ENCODE measurements at regions not wholly inside any gene's neighbourhood (a gene's known extent, or its start where the extent isn't known, plus 50 kb on each side); places are given as distances from the start of the nearest gene placed in this dataset.

- DNase-seq (ENCODE audit: extremely low spot score) = peak; percentile 52
- H3K27ac ChIP-seq (ENCODE audit: low read depth) = no peak overlapping the region
- no peak overlapping the region for H3K4me3 ChIP-seq (ENCODE audit: low read depth, low read length)
- no peaks in the 10 kb centered on the region for H3K4me1 ChIP-seq (ENCODE audit: insufficient read depth)
- no peaks in the 10 kb centered on the region for H3K36me3 ChIP-seq (ENCODE audit: insufficient read depth)
- 27% methylated on average over 4 of the region's 4 CpGs for WGBS
Measured at GRCh38 chr18:65423776-65424175, 327.0 kb upstream of the CDH7 start.

GRCh38 chr18:65422544-65423136 is 328.2 kb upstream of the CDH7 start:
- Histone ChIP-seq H3K4me3 (ENCODE audit: low read depth, low read length) (no peak overlapping the region), H3K36me3 (ENCODE audit: insufficient read depth) (no peaks in the 10 kb centered on the region), H3K27ac (ENCODE audit: low read depth) (no peak overlapping the region), H3K4me1 (ENCODE audit: insufficient read depth) (no peaks in the 10 kb centered on the region)
- no peak for DNase-seq (ENCODE audit: extremely low spot score)
- 43% methylated on average over 2 of the region's 2 CpGs for WGBS

GRCh38 chr18:65415098-65415497 is 335.7 kb upstream of the CDH7 start:
- Histone ChIP-seq H3K36me3 (ENCODE audit: insufficient read depth) (no peaks in the 10 kb centered on the region), H3K27ac (ENCODE audit: low read depth) (no peak overlapping the region), H3K4me1 (ENCODE audit: insufficient read depth) (no peaks in the 10 kb centered on the region), H3K4me3 (ENCODE audit: low read depth, low read length) (no peak overlapping the region)
- no peak for DNase-seq (ENCODE audit: extremely low spot score)

GRCh38 chr18:65414501-65414900 is 336.3 kb upstream of the CDH7 start:
- Histone ChIP-seq H3K4me1 (ENCODE audit: insufficient read depth) (no peaks in the 10 kb centered on the region), H3K36me3 (ENCODE audit: insufficient read depth) (no peaks in the 10 kb centered on the region), H3K4me3 (ENCODE audit: low read depth, low read length) (no peak overlapping the region), H3K27ac (ENCODE audit: low read depth) (no peak overlapping the region)
- 74% methylated on average over 1 of the region's 1 CpG for WGBS
- no peak for DNase-seq (ENCODE audit: extremely low spot score)

GRCh38 chr18:65411061-65411460 is 339.8 kb upstream of the CDH7 start:
- DNase-seq (ENCODE audit: extremely low spot score) = no peak
- 80% methylated on average over 1 of the region's 1 CpG for WGBS
- H3K4me1 ChIP-seq (ENCODE audit: insufficient read depth) = no peaks in the 10 kb centered on the region

GRCh38 chr18:65409261-65409660 is 341.6 kb upstream of the CDH7 start:
- Histone ChIP-seq H3K4me3 (ENCODE audit: low read depth, low read length) (no peak overlapping the region), H3K36me3 (ENCODE audit: insufficient read depth) (no peaks in the 10 kb centered on the region), H3K27ac (ENCODE audit: low read depth) (no peak overlapping the region), H3K4me1 (ENCODE audit: insufficient read depth) (no peaks in the 10 kb centered on the region)
- no peak for DNase-seq (ENCODE audit: extremely low spot score)
- 73% methylated on average over 3 of the region's 3 CpGs for WGBS

More at GRCh38 chr18:65411061-65411460, 339.8 kb upstream of the CDH7 start:
- no peaks in the 10 kb centered on the region for H3K36me3 ChIP-seq (ENCODE audit: insufficient read depth)
- no peak overlapping the region for H3K4me3 ChIP-seq (ENCODE audit: low read depth, low read length)
- no peak overlapping the region for H3K27ac ChIP-seq (ENCODE audit: low read depth)

- Histone ChIP-seq H3K36me3 (ENCODE audit: insufficient read depth) (no peaks in the 10 kb centered on the region), H3K4me1 (ENCODE audit: insufficient read depth) (no peaks in the 10 kb centered on the region)
- no peak for DNase-seq (ENCODE audit: extremely low spot score)
Measured at GRCh38 chr18:65403534-65403933, 347.3 kb upstream of the CDH7 start.

GRCh38 chr18:65399091-65399490 is 351.7 kb upstream of the CDH7 start:
- 60% methylated on average over 1 of the region's 1 CpG for WGBS
- no peak overlapping the region for H3K4me3 ChIP-seq (ENCODE audit: low read depth, low read length)
- no peak for DNase-seq (ENCODE audit: extremely low spot score)
- H3K36me3 ChIP-seq (ENCODE audit: insufficient read depth) = no peaks in the 10 kb centered on the region
- no peaks in the 10 kb centered on the region for H3K4me1 ChIP-seq (ENCODE audit: insufficient read depth)
- H3K27ac ChIP-seq (ENCODE audit: low read depth) = no peak overlapping the region

More at GRCh38 chr18:65403534-65403933, 347.3 kb upstream of the CDH7 start:
- no peak overlapping the region for H3K27ac ChIP-seq (ENCODE audit: low read depth)
- H3K4me3 ChIP-seq (ENCODE audit: low read depth, low read length) = no peak overlapping the region

- H3K4me1 ChIP-seq (ENCODE audit: insufficient read depth) = no peaks in the 10 kb centered on the region
- no peak overlapping the region for H3K4me3 ChIP-seq (ENCODE audit: low read depth, low read length)
- no peaks in the 10 kb centered on the region for H3K36me3 ChIP-seq (ENCODE audit: insufficient read depth)
- DNase-seq (ENCODE audit: extremely low spot score) = no peak
- WGBS = 50% methylated on average over 4 of the region's 4 CpGs
- H3K27ac ChIP-seq (ENCODE audit: low read depth) = no peak overlapping the region
Measured at GRCh38 chr18:65398347-65399075, 352.3 kb upstream of the CDH7 start.

GRCh38 chr18:65380986-65381385 is 369.8 kb upstream of the CDH7 start:
- no peak for DNase-seq (ENCODE audit: extremely low spot score)
- Histone ChIP-seq H3K4me1 (ENCODE audit: insufficient read depth) (no peaks in the 10 kb centered on the region), H3K36me3 (ENCODE audit: insufficient read depth) (no peaks in the 10 kb centered on the region), H3K27ac (ENCODE audit: low read depth) (no peak overlapping the region), H3K4me3 (ENCODE audit: low read depth, low read length) (no peak overlapping the region)
- 63% methylated on average over 3 of the region's 3 CpGs for WGBS

- Histone ChIP-seq H3K4me3 (ENCODE audit: low read depth, low read length) (no peak overlapping the region), H3K27ac (ENCODE audit: low read depth) (no peak overlapping the region), H3K4me1 (ENCODE audit: insufficient read depth) (no peaks in the 10 kb centered on the region), H3K36me3 (ENCODE audit: insufficient read depth) (no peaks in the 10 kb centered on the region)
- no peak for DNase-seq (ENCODE audit: extremely low spot score)
Measured at GRCh38 chr18:65380571-65380970, 370.2 kb upstream of the CDH7 start.

- 80% methylated on average over 3 of the region's 3 CpGs for WGBS
- H3K4me1 ChIP-seq (ENCODE audit: insufficient read depth) = no peaks in the 10 kb centered on the region
- no peaks in the 10 kb centered on the region for H3K36me3 ChIP-seq (ENCODE audit: insufficient read depth)
- H3K4me3 ChIP-seq (ENCODE audit: low read depth, low read length) = no peak overlapping the region
- H3K27ac ChIP-seq (ENCODE audit: low read depth) = no peak overlapping the region
- no peak for DNase-seq (ENCODE audit: extremely low spot score)
Measured at GRCh38 chr18:65372904-65373303, 377.9 kb upstream of the CDH7 start.

- DNase-seq (ENCODE audit: extremely low spot score) = no peak
- Histone ChIP-seq H3K36me3 (ENCODE audit: insufficient read depth) (no peaks in the 10 kb centered on the region), H3K4me3 (ENCODE audit: low read depth, low read length) (no peak overlapping the region), H3K27ac (ENCODE audit: low read depth) (no peak overlapping the region), H3K4me1 (ENCODE audit: insufficient read depth) (no peaks in the 10 kb centered on the region)
- WGBS = 25% methylated on average over 1 of the region's 1 CpG
Measured at GRCh38 chr18:65365245-65365980, 385.4 kb upstream of the CDH7 start.
